NCI-H128 (cell line): ENCODE measurements at regions not wholly inside any gene's neighbourhood (a gene's known extent, or its start where the extent isn't known, plus 50 kb on each side); places are given as distances from the start of the nearest gene placed in this dataset.

ENCODE experiments used
- DNase-seq: peaks from one replicate; lab custom pipeline; 2025; ENCODE audit not compliant: unreplicated experiment; lab: John Stamatoyannopoulos, UW

DNA sequence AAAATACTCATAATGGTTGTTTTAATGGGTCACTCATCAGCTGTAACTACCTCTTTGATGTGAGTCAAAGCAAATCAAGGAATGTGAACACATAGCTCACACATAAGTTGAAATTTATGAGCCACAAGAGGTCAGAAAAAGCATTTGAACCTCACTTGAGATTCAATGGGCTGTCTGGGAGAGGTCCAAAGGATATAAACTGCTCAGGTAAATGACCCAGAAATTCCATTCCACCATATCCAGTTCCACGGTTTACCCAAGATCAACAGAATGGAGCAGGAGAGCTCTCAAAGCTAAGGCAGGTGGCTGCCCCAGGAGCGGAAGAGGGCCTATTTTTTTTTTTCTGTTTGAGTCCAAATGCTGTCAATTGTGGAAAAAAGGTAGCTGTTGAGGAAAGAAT is 464.1 kb downstream of the TNS1 start:
- DNase-seq = no peak

GRCh38 chr2:217535957-217536708 is 466.7 kb downstream of the TNS1 start:
- no peak for DNase-seq

GRCh38 chr2:217530392-217531090 is 472.3 kb downstream of the TNS1 start:
- no peak for DNase-seq

DNA sequence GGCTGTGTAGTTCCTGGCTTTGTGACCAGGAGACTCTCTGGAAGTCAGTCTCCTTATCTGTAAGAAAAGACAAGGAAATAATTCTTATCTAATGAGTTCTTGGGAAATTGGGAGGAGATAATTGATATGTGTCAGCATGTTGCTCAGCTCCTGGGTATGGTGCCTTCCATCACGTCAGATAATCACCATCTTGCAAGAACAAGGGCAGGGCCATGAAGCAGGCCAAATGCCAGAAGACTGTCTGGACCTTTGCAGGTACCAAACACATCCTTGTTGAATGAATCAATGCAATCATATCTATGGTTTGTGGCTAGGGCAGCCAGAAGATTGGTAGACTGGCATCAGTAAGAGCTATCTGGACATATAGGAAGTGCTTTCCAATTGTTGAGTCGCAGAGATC is 473.5 kb downstream of the TNS1 start:
- no peak for DNase-seq

GRCh38 chr2:217527590-217528202 is 475.1 kb downstream of the TNS1 start:
- DNase-seq = no peak

DNA sequence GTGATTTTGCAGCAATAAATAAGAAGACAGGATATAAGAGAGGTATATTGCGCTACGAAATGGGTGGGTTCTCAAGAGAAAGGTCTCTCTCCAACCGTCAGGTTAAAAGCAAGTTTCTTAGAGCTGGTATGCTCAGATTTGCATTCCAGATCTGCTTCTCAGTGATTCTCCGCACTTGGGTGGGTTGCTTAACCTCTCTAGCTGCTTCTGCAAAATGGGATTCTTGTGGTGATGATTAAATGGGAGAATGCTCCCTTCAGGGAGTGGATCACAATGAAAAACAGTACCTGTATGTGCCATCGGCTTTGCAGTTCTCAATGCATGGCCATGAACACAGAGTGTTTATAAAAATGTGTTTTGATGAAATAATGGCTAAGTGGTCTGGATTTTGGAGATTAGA is 477.7 kb downstream of the TNS1 start:
- DNase-seq = no peak

DNA sequence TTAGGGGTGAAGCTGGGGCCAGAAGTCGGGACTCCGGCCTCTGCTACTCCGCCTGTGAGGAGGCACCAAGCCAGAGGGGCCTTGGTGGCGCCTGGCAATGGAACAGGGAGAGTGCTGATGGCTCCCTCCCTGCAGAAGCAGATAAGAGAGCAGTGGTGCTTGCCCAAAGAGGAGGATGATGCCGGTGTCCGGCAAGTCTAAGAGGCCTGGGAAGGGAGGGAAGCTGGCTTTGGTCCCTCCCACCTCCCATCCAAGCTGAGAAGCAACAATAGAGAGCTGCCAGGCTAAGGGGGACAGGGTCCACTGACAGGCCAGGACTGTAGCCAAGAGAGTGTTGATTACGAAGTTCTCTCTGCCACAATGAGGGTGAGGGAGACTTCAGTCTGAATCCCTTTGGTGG is 479.5 kb downstream of the TNS1 start:
- DNase-seq = no peak

- DNase-seq = no peak
Measured at GRCh38 chr2:217521820-217522219, 481.0 kb downstream of the TNS1 start.

DNA sequence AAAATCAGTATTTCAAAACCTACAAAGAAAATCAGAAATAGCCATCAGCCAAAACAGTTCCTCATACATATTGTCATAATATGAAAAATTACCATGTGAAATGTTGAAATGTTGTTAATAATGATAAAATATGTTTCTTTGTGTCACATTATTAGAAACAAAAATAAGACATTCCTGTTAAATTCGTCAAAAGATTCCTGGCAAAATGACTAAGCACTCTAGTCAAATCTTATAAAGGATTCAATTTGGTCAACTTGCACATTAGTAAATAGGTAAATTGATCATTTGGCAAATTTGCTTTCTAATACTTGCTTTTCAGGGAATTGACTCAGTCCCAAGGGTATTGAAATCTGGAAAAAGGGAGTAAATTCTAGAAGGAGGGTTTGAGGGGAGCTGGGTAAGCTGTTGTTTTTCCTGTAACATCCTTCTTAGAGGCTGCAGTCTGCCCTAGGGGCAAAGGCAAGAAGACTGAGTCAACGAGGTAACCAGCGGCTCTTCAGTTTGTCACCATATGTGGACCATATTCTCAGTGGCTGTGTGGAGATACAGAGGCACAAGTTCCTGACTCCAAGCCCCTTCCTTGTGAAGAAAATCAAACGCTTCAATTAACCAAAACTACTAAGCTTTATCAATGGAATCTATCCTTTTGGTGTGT is 482.3 kb downstream of the TNS1 start:
- DNase-seq = no peak

DNA sequence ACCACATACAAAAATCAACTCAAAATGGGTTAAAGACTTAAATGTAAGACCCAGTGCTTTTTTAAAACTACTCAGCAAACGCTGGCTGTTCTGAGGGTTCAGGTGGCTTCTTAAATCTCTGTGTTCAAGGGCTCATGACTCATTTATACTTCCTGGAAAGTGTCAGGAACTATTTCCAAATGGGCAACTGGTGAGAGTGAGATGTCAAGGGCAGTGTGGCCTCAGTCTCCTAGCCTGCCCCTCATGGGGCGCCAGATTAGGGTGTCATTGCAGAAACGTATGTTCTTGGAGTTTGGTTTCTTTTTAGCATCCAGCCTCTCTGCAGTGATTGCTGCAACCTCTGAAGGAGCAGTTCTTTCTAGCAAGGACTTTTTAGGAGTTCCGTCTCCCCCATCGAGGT is 485.4 kb downstream of the TNS1 start:
- no peak for DNase-seq

GRCh38 chr2:217515615-217516309 is 487.0 kb downstream of the TNS1 start:
- DNase-seq = no peak

DNA sequence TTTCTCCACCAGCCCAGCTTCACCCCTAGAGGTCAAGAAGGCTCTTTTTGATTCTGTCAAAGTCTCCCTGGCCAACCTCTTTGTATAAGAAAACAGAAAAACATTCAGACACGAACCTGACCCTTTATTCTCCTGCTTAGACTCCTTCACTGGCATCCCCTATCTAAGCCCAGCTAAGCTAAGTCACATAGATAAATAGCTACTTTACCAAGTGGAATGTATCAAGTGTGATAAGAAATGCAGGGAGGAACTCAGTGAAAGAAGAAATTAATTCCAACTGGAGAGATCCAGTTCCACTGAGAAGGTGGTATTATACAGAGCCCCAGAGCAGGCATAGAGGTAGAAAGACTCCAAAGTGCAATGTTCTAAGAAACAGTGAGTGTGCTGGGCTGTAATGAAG is 489.5 kb downstream of the TNS1 start:
- DNase-seq = no peak

DNA sequence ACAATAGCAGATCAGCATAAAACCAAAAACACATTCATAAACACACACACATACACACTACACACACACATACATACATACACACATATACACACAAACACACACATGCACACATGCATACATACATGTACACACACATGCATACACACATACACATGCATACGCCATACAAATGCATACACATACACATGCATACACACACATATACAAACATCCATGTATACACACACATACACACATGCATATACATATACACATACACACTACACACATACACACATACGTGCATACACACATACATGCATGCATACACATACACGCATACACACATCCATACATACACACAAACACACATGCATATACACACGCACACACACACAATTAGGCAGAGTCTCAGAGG is 490.1 kb downstream of the TNS1 start:
- no peak for DNase-seq

DNA sequence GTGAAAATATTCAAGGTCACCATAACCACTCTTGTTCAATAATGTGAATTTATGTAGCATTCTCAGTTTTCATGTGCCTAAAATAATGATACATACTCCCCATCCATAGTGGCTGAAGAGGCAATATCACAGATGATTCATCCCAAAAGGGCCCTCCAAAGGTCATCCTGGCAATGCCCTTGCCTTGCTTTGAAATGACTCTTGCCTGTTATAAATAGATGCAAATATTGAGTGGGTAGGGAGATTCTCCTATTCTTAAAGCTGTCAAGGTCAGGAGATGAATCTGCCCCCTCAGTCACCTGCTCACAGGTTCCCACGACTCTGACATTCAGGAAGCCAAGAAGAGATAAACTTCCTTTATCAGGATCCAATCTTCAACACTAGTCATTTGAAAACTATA is 490.5 kb downstream of the TNS1 start:
- DNase-seq = no peak

DNA sequence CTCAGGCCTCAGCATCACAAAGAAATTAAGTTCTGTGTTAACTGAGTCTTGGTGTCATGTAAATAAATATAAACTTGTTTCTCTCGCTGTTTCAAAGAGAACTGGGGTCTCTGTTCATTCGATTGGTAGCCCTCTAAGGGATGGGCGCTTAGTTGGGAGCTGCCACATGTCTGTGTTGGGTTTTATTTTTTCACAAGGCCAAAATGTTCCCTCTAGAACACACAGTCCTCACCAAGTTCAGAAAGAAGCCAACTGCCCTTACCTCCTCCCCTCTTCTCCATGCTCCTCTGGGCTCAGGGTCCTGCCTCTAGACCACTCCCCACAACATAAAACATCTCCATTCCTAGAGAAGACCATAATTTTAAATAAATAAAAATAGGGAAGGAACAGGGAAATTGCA is 490.9 kb downstream of the TNS1 start:
- no peak for DNase-seq

GRCh38 chr2:217510771-217511291 is 492.0 kb downstream of the TNS1 start:
- peak; percentile 1 for DNase-seq

DNA sequence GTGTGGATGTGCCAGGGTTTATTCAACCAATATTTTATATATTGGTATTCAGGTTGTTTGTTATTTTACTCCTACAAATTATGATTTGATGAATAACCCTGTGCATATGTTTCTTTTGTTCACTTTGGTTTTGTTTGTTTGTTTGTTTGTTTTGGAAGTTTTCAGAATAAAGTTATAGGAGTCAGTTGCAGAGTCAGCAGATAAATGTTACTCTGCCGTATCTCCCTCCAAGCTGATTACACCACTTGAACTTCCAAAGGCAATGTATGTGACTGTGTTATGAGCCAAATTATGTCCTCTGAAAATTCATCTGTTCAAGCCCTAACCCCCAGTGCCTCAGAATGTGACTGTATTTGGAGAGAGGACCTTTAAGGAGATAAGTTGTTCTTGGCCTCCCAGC is 497.5 kb downstream of the TNS1 start:
- no peak for DNase-seq

GRCh38 chr2:217501887-217502286 is 500.9 kb downstream of the TNS1 start:
- DNase-seq = no peak

DNA sequence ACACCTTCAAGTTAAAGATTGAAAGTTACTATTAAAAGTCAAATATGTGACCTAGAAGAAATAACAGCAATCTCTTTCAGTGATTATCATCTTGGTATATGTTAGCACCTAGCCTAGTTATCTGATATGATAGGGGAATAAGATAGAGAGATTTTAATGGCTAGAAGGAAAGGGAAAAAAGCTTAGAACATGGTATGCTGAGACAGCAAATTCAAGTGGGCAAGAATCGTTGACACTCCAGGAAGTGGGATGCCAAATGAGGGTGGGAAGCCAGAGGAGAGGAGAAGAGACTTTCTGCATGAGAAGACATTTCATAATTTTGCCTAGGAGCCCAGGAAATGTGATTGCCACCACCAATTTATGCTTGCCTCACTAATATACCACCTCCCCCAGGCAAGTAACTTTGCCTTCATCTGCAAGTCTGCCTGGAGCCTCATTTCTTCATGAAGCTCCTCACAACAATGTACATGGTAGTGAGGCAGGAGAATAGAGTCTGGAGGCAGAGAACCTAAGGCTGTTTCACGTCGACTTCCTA is 504.9 kb downstream of the TNS1 start:
- no peak for DNase-seq

DNA sequence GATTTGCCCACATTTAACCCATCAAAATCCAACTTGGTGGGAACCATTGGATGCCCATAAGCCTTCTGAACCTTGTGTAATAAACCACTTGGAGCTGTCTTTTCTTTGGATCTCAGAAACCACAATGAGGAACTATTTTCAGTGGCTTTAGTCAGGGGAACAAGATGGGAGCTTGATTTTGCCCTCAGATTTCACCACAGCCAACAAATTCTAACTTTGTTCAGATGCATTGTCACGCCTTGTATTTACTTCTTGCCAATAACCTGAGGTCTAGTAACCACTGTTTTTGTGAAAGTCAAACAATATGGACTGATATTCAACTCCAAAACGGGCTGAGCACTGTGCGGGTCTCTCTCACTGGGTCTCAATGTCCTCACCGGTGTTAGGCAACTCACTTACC is 508.2 kb downstream of the TNS1 start:
- DNase-seq = no peak

DNA sequence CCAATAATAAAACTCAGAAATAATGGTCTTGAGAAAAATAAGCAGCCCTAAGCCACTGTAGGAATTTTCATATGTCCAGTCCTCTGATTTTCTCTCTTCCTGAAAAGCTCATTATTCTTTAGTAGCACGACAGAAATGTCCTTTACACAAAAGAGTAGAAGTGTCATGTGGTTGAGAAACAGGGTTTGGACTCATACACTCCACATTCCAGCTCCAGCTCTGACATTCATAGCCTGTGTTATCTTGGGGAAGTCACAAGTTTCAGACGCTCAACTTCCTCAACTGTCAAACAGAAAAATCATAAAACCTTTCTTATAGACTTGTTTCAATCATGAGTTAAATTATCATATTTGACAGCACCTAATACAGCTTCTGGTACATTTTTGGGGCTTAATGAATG is 511.5 kb downstream of the TNS1 start:
- DNase-seq = no peak
